Head of caudate nucleus (tissue), 42 donors: ENCODE measurements at regions not wholly inside any gene's neighbourhood (a gene's known extent, or its start where the extent isn't known, plus 50 kb on each side); places are given as distances from the start of the nearest gene placed in this dataset.

ENCODE experiments used
- DNase-seq, 42 donors: peaks; one replicate each; pipeline versions ENCODE4 v3.0.0 to v3.0.0-alpha.2; 2020 to 2021; ENCODE audit warnings: mixed read lengths in 7 of 42
- intact Hi-C: fragments of 100-400 bp; cut with DNase I; formaldehyde crosslinking; loops from one replicate; pipeline ENCODE4 v1.15.0; 2022

DNA sequence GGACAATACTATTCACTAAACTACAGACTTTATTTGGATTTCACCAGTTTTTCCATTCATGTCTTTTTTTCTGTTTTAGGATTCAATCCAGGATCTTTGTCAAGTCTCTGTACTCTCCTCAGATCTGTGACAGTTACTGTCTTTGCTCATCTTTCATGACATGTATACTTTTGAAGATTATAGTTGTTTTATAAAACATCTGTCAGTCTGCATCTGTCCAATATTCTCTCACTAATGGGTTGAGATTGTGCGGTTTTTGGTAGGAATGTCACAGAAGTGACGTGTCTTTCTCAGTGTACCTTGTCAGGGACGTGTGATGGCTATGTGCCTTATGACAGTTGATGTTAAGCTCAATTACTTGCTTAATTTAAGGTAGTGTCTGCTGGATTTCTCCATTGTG, 124.9 kb upstream of the TPK1 start:
- intact Hi-C loops, result no loop called here
- DNase-seq, result no peak

DNA sequence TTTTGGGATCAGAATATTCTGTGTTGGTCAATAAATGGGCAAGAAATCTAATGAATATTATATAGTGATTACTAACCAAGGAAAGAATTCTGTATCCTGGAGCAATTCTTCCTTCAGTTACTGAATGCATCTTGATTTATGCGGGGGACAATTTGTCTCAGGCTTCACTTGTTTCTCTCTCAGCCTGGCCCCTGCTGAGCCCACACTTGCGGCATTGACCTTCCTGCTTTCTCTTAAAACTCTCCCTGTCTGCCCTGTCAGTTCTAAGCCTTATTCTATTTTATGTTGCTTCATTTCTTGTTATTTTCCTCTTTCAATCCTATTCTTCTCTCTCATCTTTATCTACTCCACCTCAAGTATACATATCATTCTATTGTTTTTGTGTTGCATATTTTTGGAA, 122.1 kb upstream of the TPK1 start:
- intact Hi-C loops, result no loop called here

DNA sequence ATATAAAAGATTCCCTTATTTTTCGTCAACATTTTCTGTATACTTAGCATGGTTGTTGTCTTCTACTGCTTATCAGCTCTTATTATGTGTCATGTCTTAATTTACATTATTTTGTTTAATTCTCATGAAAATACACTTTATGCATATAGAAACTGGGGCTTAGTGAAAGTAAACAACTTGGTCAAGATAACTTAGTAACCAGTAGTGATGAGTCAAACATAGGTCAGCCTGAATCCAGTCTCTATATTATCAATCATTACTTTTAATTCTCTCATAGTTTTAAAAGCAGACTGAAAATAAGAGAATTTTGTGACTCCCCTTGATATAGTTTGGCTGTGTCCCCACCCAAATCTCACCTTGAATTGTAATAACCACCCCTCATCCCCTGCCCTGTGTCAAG, 119.6 kb upstream of the TPK1 start:
- intact Hi-C loops, result no loop called here
- no peak for DNase-seq

More for the DNA sequence above, 122.1 kb upstream of the TPK1 start:
- no peak for DNase-seq

GRCh38 chr7:144941127-144941526, 105.3 kb upstream of the TPK1 start:
- intact Hi-C loops, result no loop called here
- DNase-seq, result no peak

DNA sequence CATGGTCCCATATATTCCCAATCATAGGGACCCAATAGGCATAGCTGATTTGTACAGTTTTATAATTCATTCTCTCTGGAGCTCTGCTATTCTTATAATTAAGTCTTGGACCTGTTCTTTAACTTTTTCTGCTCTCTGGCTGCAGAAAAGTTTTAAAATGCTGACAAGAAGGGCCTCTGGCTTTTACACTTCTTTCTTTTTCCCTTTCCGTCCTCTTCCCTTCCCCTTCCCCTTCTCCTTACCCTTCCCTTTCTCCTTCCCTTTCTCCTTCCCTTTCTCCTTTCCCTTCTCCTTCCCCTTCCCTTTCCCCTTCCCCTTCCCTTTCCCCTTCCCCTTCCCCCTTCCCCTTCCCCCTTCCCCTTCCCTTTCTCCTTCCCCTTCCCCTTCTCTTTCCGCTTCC, 101.3 kb upstream of the TPK1 start:
- intact Hi-C loops, result no loop called here
- no peak for DNase-seq

GRCh38 chr7:144936314-144936713, 100.5 kb upstream of the TPK1 start:
- intact Hi-C loops, result no loop called here
- DNase-seq, result no peak

GRCh38 chr7:144910411-144910810, 74.6 kb upstream of the TPK1 start:
- intact Hi-C loops, result no loop called here
- DNase-seq, result no peak

- DNase-seq, result no peak
- intact Hi-C loops, result no loop called here
Observed at GRCh38 chr7:144908943-144909556, 73.2 kb upstream of the TPK1 start.

DNA sequence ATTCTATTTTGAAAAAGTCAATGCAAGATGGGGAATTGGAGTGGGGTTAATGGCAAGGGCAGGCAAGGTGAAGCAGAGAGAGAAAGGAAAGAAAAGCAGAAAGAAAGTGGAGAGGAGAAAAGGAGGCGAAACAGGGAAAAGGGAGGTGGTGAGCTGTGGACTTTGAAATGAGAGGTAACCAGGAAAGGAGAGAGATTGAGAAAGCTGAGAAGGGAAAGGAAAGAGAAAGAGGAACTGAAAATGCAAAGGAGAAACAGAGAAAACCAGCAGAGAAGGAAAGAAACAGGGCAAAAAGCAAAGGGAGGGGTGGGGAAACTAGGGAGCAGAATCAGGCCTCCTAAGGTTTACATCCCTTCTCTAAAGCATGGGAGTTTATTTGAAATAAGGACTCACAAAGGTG, 72.5 kb upstream of the TPK1 start:
- no peak for DNase-seq
- intact Hi-C loops, result no loop called here

- no peak for DNase-seq
- intact Hi-C loops, result no loop called here
Observed at GRCh38 chr7:144907577-144907976, 71.7 kb upstream of the TPK1 start.

- intact Hi-C loops, result no loop called here
- DNase-seq, result no peak
Observed at GRCh38 chr7:144903201-144903600, 67.3 kb upstream of the TPK1 start.

DNA sequence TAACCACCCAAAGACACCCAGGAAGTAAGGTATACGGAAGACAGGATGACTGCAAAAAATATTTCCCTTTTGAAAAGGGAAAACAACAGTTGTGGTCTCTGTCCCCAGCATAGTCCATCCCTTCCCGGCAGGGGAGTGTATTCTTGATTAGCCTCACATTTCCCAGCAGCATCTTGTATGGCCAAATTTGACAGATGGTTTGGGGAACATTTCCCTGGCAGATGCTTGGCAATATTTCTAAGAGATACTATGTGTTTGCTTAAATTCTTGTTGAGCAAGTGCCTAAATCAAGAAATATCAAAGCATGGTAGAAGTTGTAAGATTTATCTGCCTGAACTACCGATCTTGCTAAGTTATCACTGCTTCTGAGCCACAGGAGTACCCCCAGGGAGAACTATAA, 56.9 kb upstream of the TPK1 start:
- no peak for DNase-seq
- intact Hi-C loops, result no loop called here
